ENCODE measurements at regions not wholly inside any gene's neighbourhood (a gene's known extent, or its start where the extent isn't known, plus 50 kb on each side); places are given as distances from the start of the nearest gene placed in this dataset.

DNA sequence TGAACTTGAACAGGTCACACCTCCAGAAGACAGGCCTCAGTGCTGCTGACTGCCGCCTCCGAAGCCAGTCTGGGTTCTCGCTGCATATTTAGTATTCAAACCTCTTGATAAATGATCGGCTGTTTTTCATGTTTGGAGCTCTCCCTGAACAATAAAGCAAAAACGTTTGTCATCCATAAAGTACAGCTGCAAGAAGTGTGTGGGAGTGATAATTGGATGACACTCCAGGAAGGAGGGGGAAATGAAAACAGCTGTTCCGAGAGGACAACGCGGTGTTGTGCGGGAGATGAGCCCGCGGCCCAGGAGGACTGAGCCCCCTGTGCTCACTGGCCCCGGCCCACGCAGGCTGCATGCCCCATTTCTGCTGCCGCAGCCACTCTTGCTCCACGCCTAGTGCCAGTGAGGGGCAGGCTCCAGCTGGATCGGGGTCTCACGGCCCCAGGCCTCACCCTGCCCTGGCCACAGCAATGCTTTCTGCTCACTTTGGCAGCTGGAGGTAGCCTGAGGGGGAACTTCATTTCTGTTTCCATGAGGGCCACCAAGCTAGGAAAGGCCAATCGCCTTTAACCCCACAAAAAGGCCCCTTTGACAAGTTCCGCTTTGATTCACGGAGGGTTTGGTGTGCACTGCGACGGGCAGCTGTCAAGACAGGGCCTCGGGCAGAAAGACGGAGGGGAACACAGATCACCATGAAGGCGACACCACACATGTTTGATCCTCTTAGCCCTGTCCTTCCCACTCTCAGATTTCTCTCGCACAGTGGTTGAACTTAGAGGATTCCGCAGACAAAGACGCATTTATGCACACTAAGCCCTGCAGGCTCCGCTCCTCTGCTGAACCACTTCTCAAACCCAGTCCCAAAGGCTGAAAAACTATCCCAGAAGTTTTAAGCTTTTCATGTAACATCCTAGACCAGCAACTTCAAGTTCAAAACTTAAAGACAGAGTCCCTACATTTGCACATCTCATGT is 537.6 kb downstream of the EFNB2 start:
- no peak overlapping the region for H3K27ac ChIP-seq
- no peaks in the 10 kb centered on the region for H3K36me3 ChIP-seq
- H3K4me3 ChIP-seq (replicated peaks in 1 of 3) = no peak overlapping the region
- TF ChIP-seq, protein P1, sequence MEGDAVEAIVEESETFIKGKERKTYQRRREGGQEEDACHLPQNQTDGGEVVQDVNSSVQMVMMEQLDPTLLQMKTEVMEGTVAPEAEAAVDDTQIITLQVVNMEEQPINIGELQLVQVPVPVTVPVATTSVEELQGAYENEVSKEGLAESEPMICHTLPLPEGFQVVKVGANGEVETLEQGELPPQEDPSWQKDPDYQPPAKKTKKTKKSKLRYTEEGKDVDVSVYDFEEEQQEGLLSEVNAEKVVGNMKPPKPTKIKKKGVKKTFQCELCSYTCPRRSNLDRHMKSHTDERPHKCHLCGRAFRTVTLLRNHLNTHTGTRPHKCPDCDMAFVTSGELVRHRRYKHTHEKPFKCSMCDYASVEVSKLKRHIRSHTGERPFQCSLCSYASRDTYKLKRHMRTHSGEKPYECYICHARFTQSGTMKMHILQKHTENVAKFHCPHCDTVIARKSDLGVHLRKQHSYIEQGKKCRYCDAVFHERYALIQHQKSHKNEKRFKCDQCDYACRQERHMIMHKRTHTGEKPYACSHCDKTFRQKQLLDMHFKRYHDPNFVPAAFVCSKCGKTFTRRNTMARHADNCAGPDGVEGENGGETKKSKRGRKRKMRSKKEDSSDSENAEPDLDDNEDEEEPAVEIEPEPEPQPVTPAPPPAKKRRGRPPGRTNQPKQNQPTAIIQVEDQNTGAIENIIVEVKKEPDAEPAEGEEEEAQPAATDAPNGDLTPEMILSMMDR (IDR thresholded peaks at IDR 0.05) = no peak
- H3K4me1 ChIP-seq = no peaks in the 10 kb centered on the region
- no peak for DNase-seq
- 74 to 82% methylated on average over 29 of the region's 29 CpGs for WGBS, 2 donors
- intact Hi-C loops (cut with DNase I) = no loop called here
- H3K9me3 ChIP-seq = no peaks in the 10 kb centered on the region
- no peaks in the 10 kb centered on the region for H3K27me3 ChIP-seq

DNA sequence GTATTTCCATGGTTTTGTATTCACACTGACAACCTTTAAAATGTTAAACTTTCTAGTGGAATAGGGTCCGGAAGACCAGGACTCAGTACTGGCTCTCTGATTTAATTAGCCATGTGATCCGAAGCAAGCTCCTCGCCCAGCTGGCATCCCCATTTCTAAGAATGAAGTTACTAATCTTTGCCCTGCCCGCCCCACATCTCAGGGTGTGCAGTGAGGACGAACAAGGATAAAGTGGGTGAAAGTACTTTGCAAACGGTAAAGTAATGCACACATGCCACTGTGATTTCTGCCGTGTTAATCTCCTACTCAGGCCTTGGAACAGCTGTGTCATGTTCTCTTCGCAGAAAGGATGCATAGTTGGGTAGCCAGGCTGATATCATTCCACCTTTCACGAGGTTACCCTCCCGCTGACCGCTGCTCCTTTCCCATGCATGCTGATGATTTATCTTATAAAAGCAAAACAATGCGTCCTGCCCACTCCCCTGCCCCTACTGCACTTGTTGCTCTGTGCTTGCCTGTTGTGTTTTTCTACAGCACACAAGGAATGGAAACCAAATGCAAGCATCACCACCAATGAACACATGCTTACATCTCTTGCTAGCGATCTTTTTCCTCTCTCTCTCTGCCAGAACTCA is 539.0 kb downstream of the EFNB2 start:
- Histone ChIP-seq H3K36me3 (no peaks in the 10 kb centered on the region), H3K27me3 (no peaks in the 10 kb centered on the region), H3K9me3 (no peaks in the 10 kb centered on the region), H3K4me1 (no peaks in the 10 kb centered on the region), H3K27ac (no peak overlapping the region), H3K4me3 (replicated peaks in 1 of 3) (no peak overlapping the region)
- no peak for TF ChIP-seq POLR2A (IDR thresholded peaks at IDR 0.05)
- TF ChIP-seq, protein P1 (IDR thresholded peaks at IDR 0.05) = no peak
- 87% methylated on average over 13 of the region's 13 CpGs for WGBS, 2 donors
- DNase-seq = no peak
- intact Hi-C loops (cut with DNase I) = no loop called here

DNA sequence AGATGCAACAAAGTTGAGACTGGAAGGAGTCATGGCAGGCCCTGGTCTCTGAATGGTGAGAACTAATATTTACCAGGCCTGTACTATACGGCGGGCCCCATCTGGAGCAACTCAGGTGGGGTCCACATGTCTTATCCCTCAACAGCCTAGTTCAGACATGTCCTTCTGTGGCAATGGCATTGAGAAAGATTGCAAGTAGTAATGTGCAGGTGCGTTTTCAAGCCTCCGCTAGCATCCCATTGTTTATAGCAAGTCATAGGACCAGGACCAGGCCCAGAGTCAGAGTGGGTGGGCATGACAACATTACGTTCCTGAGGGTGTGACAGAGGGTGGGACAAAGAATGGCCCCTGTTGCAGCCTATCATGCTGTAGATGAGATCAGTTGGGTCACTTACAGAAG is 541.1 kb downstream of the EFNB2 start:
- TF ChIP-seq, protein P1 (IDR thresholded peaks at IDR 0.05) = no peak
- TF ChIP-seq POLR2A (IDR thresholded peaks at IDR 0.05) = no peak
- H3K9me3 ChIP-seq = no peaks in the 10 kb centered on the region
- no peaks in the 10 kb centered on the region for H3K4me1 ChIP-seq
- no peak overlapping the region for H3K27ac ChIP-seq
- DNase-seq = no peak
- 94 to 96% methylated on average over 5 of the region's 5 CpGs for WGBS, 2 donors
- no peaks in the 10 kb centered on the region for H3K27me3 ChIP-seq
- no peaks in the 10 kb centered on the region for H3K36me3 ChIP-seq
- H3K4me3 ChIP-seq (replicated peaks in 1 of 3) = no peak overlapping the region
- intact Hi-C loops (cut with DNase I) = no loop called here

DNA sequence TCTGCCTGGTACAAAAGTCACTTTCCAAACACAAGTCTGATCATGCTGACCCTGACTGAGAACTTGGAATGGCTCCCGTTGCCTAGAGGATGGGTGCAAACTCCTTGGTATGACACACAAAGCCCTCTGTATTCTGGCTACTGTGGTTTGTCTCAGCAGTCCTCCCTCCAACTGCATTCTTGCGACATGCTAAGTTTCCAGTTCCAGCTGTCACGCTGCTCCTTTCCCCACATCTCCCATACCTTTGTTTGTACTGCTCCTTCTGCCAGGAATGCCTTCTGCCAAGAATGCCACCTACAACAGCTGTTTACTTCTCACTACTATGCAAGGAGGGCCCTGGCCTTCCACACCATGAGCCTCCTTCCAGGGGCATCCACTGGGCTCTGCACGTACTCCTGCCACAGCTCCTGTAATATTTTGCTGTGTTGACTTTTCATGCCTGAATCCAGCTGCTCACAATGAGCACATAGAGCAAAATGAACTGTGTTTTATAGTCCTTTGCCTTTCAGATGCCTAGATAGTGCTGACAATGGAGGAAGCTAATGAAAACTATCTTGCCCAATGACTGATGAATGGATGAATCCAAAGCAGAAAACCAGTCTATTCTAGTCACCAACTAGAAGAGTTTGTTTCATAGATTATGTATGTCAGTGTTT is 543.7 kb downstream of the EFNB2 start:
- Histone ChIP-seq H3K36me3 (no peaks in the 10 kb centered on the region), H3K4me1 (no peaks in the 10 kb centered on the region), H3K27ac (no peak overlapping the region), H3K9me3 (no peaks in the 10 kb centered on the region), H3K27me3 (no peaks in the 10 kb centered on the region), H3K4me3 (replicated peaks in 1 of 3) (no peak overlapping the region)
- 63 to 78% methylated on average over 4 of the region's 4 CpGs for WGBS, 2 donors
- DNase-seq = no peak
- TF ChIP-seq, protein P1 (IDR thresholded peaks at IDR 0.05) = no peak
- TF ChIP-seq POLR2A (IDR thresholded peaks at IDR 0.05) = no peak
- intact Hi-C loops (cut with DNase I) = no loop called here

Data from thyroid gland (tissue), 4 donors.